ENCODE measurements at regions not wholly inside any gene's neighbourhood (a gene's known extent, or its start where the extent isn't known, plus 50 kb on each side); places are given as distances from the start of the nearest gene placed in this dataset.

GRCh38 chr2:104332731-104333130 lies 521.2 kb upstream of the POU3F3 start:
- TF ChIP-seq CTCF (IDR thresholded peaks at IDR 0.05) (no peak), POLR2A (IDR thresholded peaks at IDR 0.05) (no peak)

Measured in uterus (tissue), 2 donors.